PC-3 (cell line): ENCODE measurements at regions not wholly inside any gene's neighbourhood (a gene's known extent, or its start where the extent isn't known, plus 50 kb on each side); places are given as distances from the start of the nearest gene placed in this dataset.

Source experiments
- ATAC-seq: fragments of 200-7000 bp; cut with Tn5 transposase; 2 replicates; pipeline ENCODE4 v1.9.1; 2020; ENCODE audit warnings: mild to moderate bottlenecking, moderate library complexity
- BruUV-seq: library from RNA; stranded (reverse); fragments of 400-500 nt; replicated peaks from 2 replicates; lab custom pipeline; 2021; lab: Mats Ljungman, UMichigan
- CTCF ChIA-PET: fragments of 300-600 bp; sonication (Branson Sonifier 250); formaldehyde crosslinking; loops from one replicate; lab custom pipeline; 2022; ENCODE audit warnings: antibody characterized with exemption; lab: Charles Lee
- POLR2A ChIA-PET: fragments of 300-600 bp; sonication (Branson Sonifier 250); formaldehyde crosslinking; loops from one replicate; lab custom pipeline; 2022; ENCODE audit warnings: antibody characterized with exemption; ENCODE audit not compliant: unreplicated experiment; lab: Charles Lee
- DNase-seq: peaks from one replicate; pipeline ENCODE4 v3.0.0-alpha.2; 2015
- H2AFZ ChIP-seq: fragments of 300-600 bp; sonication (generic); 2 replicates; pipeline ENCODE4 v1.6.0; 2016; ENCODE audit warnings: antibody characterized with exemption, low read length
- H3F3A ChIP-seq: fragments of 300-600 bp; sonication (generic); one replicate; pipeline ENCODE4 v1.6.0; 2017; ENCODE audit warnings: antibody characterized with exemption, low read length, control low read depth, mild to moderate bottlenecking; ENCODE audit not compliant: unreplicated experiment
- H3K27ac ChIP-seq: fragments of 300-600 bp; sonication (generic); 2 replicates; pipeline ENCODE4 v1.5.1; 2016; ENCODE audit warnings: mild to moderate bottlenecking, low read length
- H3K27me3 ChIP-seq: fragments of 300-600 bp; sonication (generic); 2 replicates; pipeline ENCODE4 v1.6.1; 2016; ENCODE audit warnings: low read length, mixed read lengths
- H3K36me3 ChIP-seq: fragments of 300-600 bp; sonication (generic); 2 replicates; pipeline ENCODE4 v1.6.1; 2016; ENCODE audit warnings: low read depth, mixed run types, low read length, mixed read lengths
- H3K4me1 ChIP-seq: fragments of 300-600 bp; sonication (generic); 2 replicates; pipeline ENCODE4 v1.5.1; 2016; ENCODE audit warnings: low read length; ENCODE audit not compliant: insufficient read depth
- H3K4me2 ChIP-seq: fragments of 300-600 bp; sonication (generic); 2 replicates; pipeline ENCODE4 v1.6.0; 2016; ENCODE audit warnings: low read length
- H3K4me3 ChIP-seq: fragments of 300-600 bp; sonication (generic); 2 replicates; pipeline ENCODE4 v1.5.1; 2016; ENCODE audit warnings: mild to moderate bottlenecking, low read length, mixed read lengths
- H3K79me2 ChIP-seq: fragments of 300-600 bp; sonication (generic); 2 replicates; pipeline ENCODE4 v1.6.1; 2017; ENCODE audit warnings: low read length, mixed read lengths
- H3K9ac ChIP-seq: fragments of 300-600 bp; sonication (generic); 2 replicates; pipeline ENCODE4 v1.6.0; 2016; ENCODE audit warnings: mild to moderate bottlenecking, low read length
- H3K9me2 ChIP-seq: fragments of 300-600 bp; sonication (generic); replicated peaks from 2 replicates; pipeline ENCODE4 v1.6.1; 2016; ENCODE audit warnings: mixed run types, low read length, mixed read lengths
- H3K9me3 ChIP-seq: fragments of 300-600 bp; sonication (generic); 2 replicates; pipeline ENCODE4 v1.6.1; 2016; ENCODE audit warnings: low read length, mixed read lengths
- H4K20me1 ChIP-seq: fragments of 300-600 bp; sonication (generic); 2 replicates; pipeline ENCODE4 v1.6.1; 2016; ENCODE audit warnings: low read length, mixed read lengths
- EZH2 ChIP-seq: fragments of 300-600 bp; sonication (generic); IDR thresholded peaks from one replicate; pipeline ENCODE4 v1.6.1; 2017; ENCODE audit warnings: antibody characterized with exemption, mild to moderate bottlenecking, low read length; ENCODE audit not compliant: unreplicated experiment
- EZH2phosphoT487 ChIP-seq: fragments of 300-600 bp; sonication (generic); IDR thresholded peaks from 2 replicates; pipeline ENCODE4 v1.6.1; 2018; ENCODE audit warnings: mild to moderate bottlenecking, antibody characterized with exemption, low read length, borderline replicate concordance
- intact Hi-C: fragments of 100-400 bp; cut with micrococcal nuclease; formaldehyde crosslinking; loops from 2 replicates; pipeline ENCODE4 v1.9.0; 2023
- TF ChIP-seq, protein P1 (sequence below): fragments of 300-600 bp; sonication (generic); conservative IDR thresholded peaks from 2 replicates; pipeline ENCODE4 v1.5.1; 2017; ENCODE audit warnings: antibody characterized with exemption, low read depth, mild to moderate bottlenecking, low read length

DNA sequence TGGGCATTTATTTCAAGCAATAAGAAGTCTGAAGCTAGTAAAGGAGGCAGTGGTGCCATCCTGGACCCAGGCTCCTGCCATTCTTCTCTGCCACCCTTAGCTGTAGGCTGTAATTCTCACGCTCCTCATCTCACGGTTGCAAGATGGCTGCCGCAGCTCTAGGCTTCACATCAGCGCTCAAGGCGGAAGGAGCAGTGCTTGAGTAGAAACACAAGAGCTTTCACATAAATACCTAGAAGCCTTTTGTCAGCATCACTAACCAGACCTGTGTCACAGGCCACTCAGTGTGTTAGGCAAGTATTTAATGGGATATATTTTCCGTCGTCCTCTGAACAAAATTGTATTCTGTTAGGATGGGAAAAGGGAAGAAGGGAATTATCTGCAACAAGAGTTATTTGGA is 118.9 kb upstream of the KLF14 start:
- H3K36me3 ChIP-seq = peaks cover 28% of the 10 kb centered on the region
- ATAC-seq = no peak
- POLR2A ChIA-PET = no interaction called here

DNA sequence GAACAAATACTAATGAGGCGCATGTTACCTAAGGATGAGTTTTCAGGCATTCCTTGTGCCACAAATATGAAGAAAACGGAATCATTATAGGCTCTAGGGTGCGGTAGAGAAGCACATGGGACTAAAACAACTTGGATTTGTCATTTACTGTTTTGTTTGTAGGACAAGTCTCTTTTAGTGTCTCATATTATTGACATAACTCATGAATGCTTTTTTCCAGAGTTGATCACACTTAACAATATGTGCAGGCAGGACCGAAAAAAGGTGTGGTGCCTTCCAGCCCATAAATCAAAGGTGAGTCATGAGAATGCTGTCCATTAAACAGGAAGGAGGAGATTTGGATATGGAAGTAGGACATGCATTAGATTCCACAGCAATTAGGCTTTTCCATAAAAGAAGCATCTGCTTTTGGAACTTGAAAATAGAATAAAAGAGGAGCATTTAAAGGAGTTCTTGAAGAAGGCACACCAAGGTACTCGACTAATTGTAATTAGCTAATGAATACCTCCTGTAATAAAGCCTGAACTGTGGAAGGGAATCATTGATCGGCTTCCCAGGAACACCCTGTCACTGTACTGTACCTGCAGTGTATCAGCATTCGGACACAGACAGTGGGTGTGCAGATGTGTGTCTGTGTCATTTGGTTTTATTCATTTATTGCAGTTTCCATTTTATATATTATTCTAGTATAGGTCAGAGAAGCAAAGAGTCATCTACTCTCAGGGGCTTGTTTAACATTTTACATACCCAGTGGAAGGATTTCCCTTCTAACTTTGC is 119.7 kb upstream of the KLF14 start:
- Histone ChIP-seq H3K4me2 (peak overlapping the region; percentile 72), H4K20me1 (no peaks in the 10 kb centered on the region), H3K79me2 (peaks cover 9% of the 10 kb centered on the region; the same call in 1 of the 2 replicates), H3K4me3 (peak overlapping the region; percentile 36; the same call in 1 of the 2 replicates), H3K27ac (peak overlapping the region; percentile 86), H3F3A (peaks cover 16% of the 10 kb centered on the region), H3K36me3 (peaks cover 36% of the 10 kb centered on the region), H3K27me3 (no peaks in the 10 kb centered on the region), H3K9me3 (peaks cover 26% of the 10 kb centered on the region), H3K9me2 (no peaks in the 10 kb centered on the region), H3K9ac (peak overlapping the region; percentile 38), H3K4me1 (peaks cover 34% of the 10 kb centered on the region), H2AFZ (0 out of 2 replicates have a peak overlapping the region, but pooled peaks have one; percentile 1)
- peak; percentile 86 for ATAC-seq
- ChIA-PET CTCF (no interaction called here), POLR2A (no interaction called here)
- BruUV-seq = no TSS peak
- TF ChIP-seq, protein P1, sequence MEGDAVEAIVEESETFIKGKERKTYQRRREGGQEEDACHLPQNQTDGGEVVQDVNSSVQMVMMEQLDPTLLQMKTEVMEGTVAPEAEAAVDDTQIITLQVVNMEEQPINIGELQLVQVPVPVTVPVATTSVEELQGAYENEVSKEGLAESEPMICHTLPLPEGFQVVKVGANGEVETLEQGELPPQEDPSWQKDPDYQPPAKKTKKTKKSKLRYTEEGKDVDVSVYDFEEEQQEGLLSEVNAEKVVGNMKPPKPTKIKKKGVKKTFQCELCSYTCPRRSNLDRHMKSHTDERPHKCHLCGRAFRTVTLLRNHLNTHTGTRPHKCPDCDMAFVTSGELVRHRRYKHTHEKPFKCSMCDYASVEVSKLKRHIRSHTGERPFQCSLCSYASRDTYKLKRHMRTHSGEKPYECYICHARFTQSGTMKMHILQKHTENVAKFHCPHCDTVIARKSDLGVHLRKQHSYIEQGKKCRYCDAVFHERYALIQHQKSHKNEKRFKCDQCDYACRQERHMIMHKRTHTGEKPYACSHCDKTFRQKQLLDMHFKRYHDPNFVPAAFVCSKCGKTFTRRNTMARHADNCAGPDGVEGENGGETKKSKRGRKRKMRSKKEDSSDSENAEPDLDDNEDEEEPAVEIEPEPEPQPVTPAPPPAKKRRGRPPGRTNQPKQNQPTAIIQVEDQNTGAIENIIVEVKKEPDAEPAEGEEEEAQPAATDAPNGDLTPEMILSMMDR = peak; percentile 47; the same call in 1 of the 2 replicates
- TF ChIP-seq EZH2phosphoT487 = no peak
- intact Hi-C loops = loop anchor here (1.0 to 2.0 kb wide), 3 partner anchors 8 to 41 kb away; no protein-coding TSS in a partner anchor
- peak; percentile 96 for DNase-seq

More for the DNA sequence above, 118.9 kb upstream of the KLF14 start:
- peak overlapping the region; percentile 15; the same call in 1 of the 2 replicates for H3K4me3 ChIP-seq
- H3K4me1 ChIP-seq = peaks cover 34% of the 10 kb centered on the region
- peaks cover 16% of the 10 kb centered on the region for H3F3A ChIP-seq
- H2AFZ ChIP-seq = peak overlapping the region; percentile 1; the same call in 1 of the 2 replicates
- DNase-seq = no peak
- peaks cover 9% of the 10 kb centered on the region; the same call in 1 of the 2 replicates for H3K79me2 ChIP-seq
- CTCF ChIA-PET = no interaction called here
- H3K9me3 ChIP-seq = peaks cover 18% of the 10 kb centered on the region
- H3K27me3 ChIP-seq = no peaks in the 10 kb centered on the region
- H3K27ac ChIP-seq = peak overlapping the region; percentile 86
- intact Hi-C loops = loop anchor here (1.0 to 2.0 kb wide), 3 partner anchors 8 to 42 kb away; no protein-coding TSS in a partner anchor
- no peaks in the 10 kb centered on the region for H3K9me2 ChIP-seq
- TSS peak; percentile 87 for BruUV-seq
- H4K20me1 ChIP-seq = no peaks in the 10 kb centered on the region
- TF ChIP-seq, protein P1 = no peak
- H3K4me2 ChIP-seq = peak overlapping the region; percentile 52
- H3K9ac ChIP-seq = peak overlapping the region; percentile 38

DNA sequence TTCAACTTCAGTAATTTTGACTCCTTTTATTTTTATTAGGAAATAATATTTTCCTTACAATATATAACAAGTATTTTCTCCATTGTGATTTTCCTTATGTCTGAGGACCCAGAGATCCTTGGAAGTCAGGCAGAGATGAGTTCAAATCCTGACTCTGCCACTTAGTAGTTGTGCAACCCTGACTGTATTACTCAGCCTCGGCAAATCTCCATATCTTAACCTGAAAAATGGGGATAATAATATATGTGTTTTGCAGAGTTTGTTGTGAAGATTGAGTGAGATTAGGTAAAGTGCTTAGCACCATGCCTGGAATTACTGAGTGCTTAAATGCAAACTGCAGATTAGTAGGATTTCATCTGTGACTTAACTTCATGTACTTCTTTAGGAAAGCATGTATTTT is 120.5 kb upstream of the KLF14 start:
- no TSS peak for BruUV-seq
- peaks cover 16% of the 10 kb centered on the region for H3F3A ChIP-seq
- peaks cover 9% of the 10 kb centered on the region; the same call in 1 of the 2 replicates for H3K79me2 ChIP-seq
- peak overlapping the region; percentile 86 for H3K27ac ChIP-seq
- no peaks in the 10 kb centered on the region for H3K27me3 ChIP-seq
- H3K4me1 ChIP-seq = peaks cover 34% of the 10 kb centered on the region
- intact Hi-C loops = no loop called here
- H3K4me3 ChIP-seq = no peak overlapping the region
- peaks cover 39% of the 10 kb centered on the region for H3K36me3 ChIP-seq
- no peaks in the 10 kb centered on the region for H3K9me2 ChIP-seq
- TF ChIP-seq EZH2phosphoT487 = no peak
- TF ChIP-seq, protein P1 = no peak
- TF ChIP-seq EZH2 = no peak
- CTCF ChIA-PET = no interaction called here
- H2AFZ ChIP-seq = no peak overlapping the region
- POLR2A ChIA-PET = no interaction called here
- H4K20me1 ChIP-seq = no peaks in the 10 kb centered on the region
- peaks cover 29% of the 10 kb centered on the region for H3K9me3 ChIP-seq
- H3K4me2 ChIP-seq = peak overlapping the region; percentile 72
- H3K9ac ChIP-seq = peak overlapping the region; percentile 24
- ATAC-seq (no peak), DNase-seq (no peak)
